CD4-positive, alpha-beta memory T cell (primary cell): ENCODE measurements at regions not wholly inside any gene's neighbourhood (a gene's known extent, or its start where the extent isn't known, plus 50 kb on each side); places are given as distances from the start of the nearest gene placed in this dataset.
"Not testable (repeated sequence)": the region's sequence is repeated elsewhere in the genome, so short reads cannot be mapped to it uniquely, and the experiment has no call there.

ENCODE experiments used
- CTCF ChIA-PET: fragments of 350-600 bp; sonication (Branson Sonifier 250); formaldehyde crosslinking; loops from one replicate; lab custom pipeline; 2021; ENCODE audit warnings: inconsistent platforms; ENCODE audit not compliant: partially characterized antibody; lab: Charles Lee
- POLR2A ChIA-PET: fragments of 350-600 bp; sonication (Branson Sonifier 250); formaldehyde crosslinking; loops from one replicate; lab custom pipeline; 2021; ENCODE audit not compliant: partially characterized antibody; lab: Charles Lee
- DNase-seq, 5 donors: peaks; one replicate each; pipeline versions ENCODE4 v3.0.0 to v3.0.0-alpha.2; 2020 to 2022; ENCODE audit warnings: mixed read lengths in 1 of 5
- H3K27ac ChIP-seq: one replicate; pipeline ENCODE4 v1.7.0; 2013; ENCODE audit warnings: low read depth, low read length
- H3K27me3 ChIP-seq: 2 replicates; pipeline ENCODE4 v1.7.0; 2013; ENCODE audit warnings: mild to moderate bottlenecking, low read length, moderate library complexity; ENCODE audit not compliant: insufficient read depth
- H3K36me3 ChIP-seq: 2 replicates; pipeline ENCODE4 v1.7.0; 2013; ENCODE audit warnings: mild to moderate bottlenecking, low read length, moderate library complexity; ENCODE audit not compliant: insufficient read depth
- H3K4me1 ChIP-seq: 2 replicates; pipeline ENCODE4 v1.7.0; 2013; ENCODE audit warnings: mild to moderate bottlenecking, low read length, moderate library complexity; ENCODE audit not compliant: insufficient read depth
- H3K4me3 ChIP-seq, 2 donors: one replicate each; pipeline ENCODE4 v1.7.0; 2013; ENCODE audit warnings: low read length in 2 of 2, mild to moderate bottlenecking in 1 of 2
- H3K9me3 ChIP-seq, 2 donors: one replicate each; pipeline ENCODE4 v1.7.0; 2013; ENCODE audit warnings: low read length in 2 of 2, control low read depth in 1 of 2; ENCODE audit not compliant: control insufficient read depth in 1 of 2
- H3K27ac Mint-ChIP-seq, 7 donors: one replicate each; pipeline ENCODE4 v1.8.0; 2020 to 2021; ENCODE audit warnings: mixed read lengths in 7 of 7, mild to moderate bottlenecking in 6 of 7, inconsistent platforms in 3 of 7, moderate library complexity in 3 of 7
- H3K27me3 Mint-ChIP-seq, 2 donors: one replicate each; pipeline ENCODE4 v1.8.0; 2020 to 2021; ENCODE audit warnings: mixed read lengths in 2 of 2
- H3K36me3 Mint-ChIP-seq, 2 donors: one replicate each; pipeline ENCODE4 v1.8.0; 2020 to 2021; ENCODE audit warnings: mixed read lengths in 2 of 2, inconsistent platforms in 1 of 2, mild to moderate bottlenecking in 1 of 2
- H3K4me1 Mint-ChIP-seq, 4 donors: one replicate each; pipeline ENCODE4 v1.8.0; 2020 to 2021; ENCODE audit warnings: mixed read lengths in 4 of 4, mild to moderate bottlenecking in 1 of 4
- H3K4me3 Mint-ChIP-seq, 8 donors: one replicate each; pipeline ENCODE4 v1.8.0; 2020 to 2021; ENCODE audit warnings: mixed read lengths in 8 of 8, mild to moderate bottlenecking in 7 of 8, moderate library complexity in 6 of 8, inconsistent platforms in 3 of 8
- H3K9me3 Mint-ChIP-seq, 8 donors: one replicate each; pipeline ENCODE4 v1.8.0; 2020 to 2021; ENCODE audit warnings: mixed read lengths in 8 of 8, mild to moderate bottlenecking in 5 of 8, inconsistent platforms in 3 of 8, moderate library complexity in 1 of 8
- intact Hi-C: fragments of 100-400 bp; cut with micrococcal nuclease; formaldehyde crosslinking; loops from one replicate; pipeline ENCODE4 v1.15.1; 2023

DNA sequence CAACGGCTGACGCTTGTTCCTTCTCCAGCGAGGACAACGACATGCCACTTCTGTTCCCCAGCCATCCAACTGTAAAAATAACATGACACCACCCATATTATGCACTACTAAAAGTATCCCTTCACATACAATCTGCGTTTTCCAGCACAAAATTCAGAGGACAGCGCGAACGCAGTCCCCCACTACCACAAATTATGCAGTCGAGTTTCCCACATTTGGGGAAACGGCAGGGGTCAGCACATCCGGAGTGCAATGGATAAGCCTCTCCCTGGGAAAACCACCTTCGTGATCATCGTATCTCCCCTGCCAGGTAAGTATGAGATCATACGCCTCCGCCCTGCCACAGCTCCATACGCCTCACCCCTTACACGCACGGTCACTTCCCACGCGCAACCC, 120.9 kb downstream of the PPIAL4G start:
- H3K4me1 Mint-ChIP-seq: peaks cover 16 to 49% (median 30%) of the 10 kb centered on the region in 4 donors
- Histone ChIP-seq H3K27ac (no peak overlapping the region), H3K9me3 (no peaks in the 10 kb centered on the region), H3K4me1 (peaks cover 21% of the 10 kb centered on the region), H3K27me3 (no peaks in the 10 kb centered on the region), H3K36me3 (no peaks in the 10 kb centered on the region), H3K4me3 (peak overlapping the region in 1 of 2 donors; percentile 51)
- H3K4me3 Mint-ChIP-seq: peak overlapping the region; percentile 87 to 97 (median 91)
- peak overlapping the region in 6 of 7 donors; percentile 36 to 78 (median 66) for H3K27ac Mint-ChIP-seq
- ChIA-PET CTCF (interaction anchor here (1.0 kb wide), 1 partner anchor 10 kb away, joined by 3 read pairs; no protein-coding TSS in a partner anchor), POLR2A (interaction anchor here (1.4 kb wide), 1 partner anchor 26 kb away, joined by 3 read pairs; no protein-coding TSS in a partner anchor)
- peaks cover under 1 to 7% of the 10 kb centered on the region in 2 donors for H3K27me3 Mint-ChIP-seq
- intact Hi-C loops: no loop called here
- H3K9me3 Mint-ChIP-seq: no peaks in the 10 kb centered on the region
- H3K36me3 Mint-ChIP-seq: no peaks in the 10 kb centered on the region
- no peak for DNase-seq

DNA sequence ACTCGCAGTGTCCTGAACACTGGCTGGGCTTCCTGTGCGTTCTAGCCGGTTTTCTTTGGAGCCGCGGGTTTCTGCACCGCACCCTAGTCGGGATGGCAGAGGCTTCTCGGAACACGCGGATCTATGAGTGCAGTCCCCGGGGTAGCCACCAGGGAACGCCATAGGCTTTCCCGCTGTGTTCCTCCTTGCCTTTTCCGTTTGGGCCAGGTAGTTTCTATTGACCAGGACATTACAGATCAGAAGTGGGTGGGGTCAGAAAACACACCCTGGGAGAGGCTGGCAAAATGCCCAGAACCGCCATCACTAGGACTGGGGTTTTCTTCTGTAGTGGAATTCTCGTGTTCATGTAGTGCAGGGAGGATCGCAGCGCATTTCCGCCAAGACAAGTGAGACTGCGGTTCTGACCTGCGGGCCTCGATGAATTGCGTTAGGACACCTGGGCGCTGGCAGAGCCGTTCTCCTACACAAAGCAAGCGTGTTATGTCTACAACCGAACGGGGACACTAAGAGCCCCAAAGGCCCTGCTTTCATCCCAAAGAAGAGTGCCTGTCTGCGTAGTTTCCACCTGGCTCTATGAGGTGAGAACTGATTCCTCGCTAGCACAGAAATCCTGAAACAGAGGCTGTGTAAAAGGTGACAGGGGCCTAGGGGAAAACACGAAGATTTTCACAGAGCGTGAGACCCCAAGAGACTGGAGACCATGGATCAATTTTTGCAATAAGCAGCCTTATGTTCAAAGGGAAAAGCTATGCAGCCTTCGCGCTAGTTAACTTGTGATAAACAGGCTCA, 121.5 kb downstream of the PPIAL4G start:
- H3K36me3 Mint-ChIP-seq, H3K9me3 ChIP-seq, H3K36me3 ChIP-seq, H3K27me3 Mint-ChIP-seq, H3K27ac ChIP-seq, H3K9me3 Mint-ChIP-seq, H3K27me3 ChIP-seq, intact Hi-C loops: not testable (repeated sequence)
- ChIA-PET POLR2A (interaction anchor here (1.4 kb wide), 1 partner anchor 27 kb away, joined by 3 read pairs; no protein-coding TSS in a partner anchor), CTCF (interaction anchor here (1.0 kb wide), 1 partner anchor 11 kb away, joined by 3 read pairs; no protein-coding TSS in a partner anchor)
- Mint-ChIP-seq H3K4me1 (peaks cover 16 to 48% (median 30%) of the 10 kb centered on the region in 4 donors), H3K27ac (peak overlapping the region; percentile 61 to 91 (median 79)), H3K4me3 (peak overlapping the region; percentile 87 to 97 (median 91))
- peak overlapping the region; percentile 5 to 51 for H3K4me3 ChIP-seq
- peaks cover 21% of the 10 kb centered on the region for H3K4me1 ChIP-seq
- DNase-seq: peak; percentile 42 to 72 (median 47)

DNA sequence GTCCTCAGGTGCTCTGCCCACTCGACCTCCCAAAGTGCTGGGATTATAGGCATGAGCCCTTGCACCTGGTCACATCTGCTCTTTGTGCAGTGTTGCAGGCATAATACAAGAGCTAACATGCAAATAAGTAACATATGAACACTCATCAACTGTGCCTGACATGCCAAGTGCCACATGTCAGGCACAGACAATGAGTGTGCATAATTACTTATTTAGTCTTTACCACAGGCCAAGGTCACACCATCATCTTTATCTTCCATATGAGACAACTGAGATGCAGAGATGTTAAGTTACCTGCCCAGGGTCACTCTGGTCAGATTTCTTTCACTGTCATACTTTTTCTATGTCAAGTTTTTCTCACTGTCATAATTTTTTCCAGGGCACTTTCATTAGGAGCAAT, 126.1 kb downstream of the PPIAL4G start:
- H3K9me3 Mint-ChIP-seq: no peaks in the 10 kb centered on the region
- no peak overlapping the region for H3K27ac Mint-ChIP-seq
- peaks cover 8 to 17% (median 10%) of the 10 kb centered on the region in 4 donors for H3K4me1 Mint-ChIP-seq
- no peaks in the 10 kb centered on the region for H3K36me3 Mint-ChIP-seq
- no peaks in the 10 kb centered on the region for H3K9me3 ChIP-seq
- H3K4me3 Mint-ChIP-seq: no peak overlapping the region
- H3K27me3 Mint-ChIP-seq: peaks cover 27 to 31% of the 10 kb centered on the region in 2 donors
- no peak overlapping the region for H3K4me3 ChIP-seq
- intact Hi-C loops: no loop called here
- DNase-seq: no peak
- H3K4me1 ChIP-seq: peaks cover 15% of the 10 kb centered on the region
- ChIA-PET CTCF (interaction anchor here (0.9 kb wide), 1 partner anchor 10 kb away, joined by 3 read pairs; no protein-coding TSS in a partner anchor), POLR2A (no interaction called here)
- no peaks in the 10 kb centered on the region for H3K36me3 ChIP-seq
- H3K27me3 ChIP-seq: peaks cover 10% of the 10 kb centered on the region
- no peak overlapping the region for H3K27ac ChIP-seq

DNA sequence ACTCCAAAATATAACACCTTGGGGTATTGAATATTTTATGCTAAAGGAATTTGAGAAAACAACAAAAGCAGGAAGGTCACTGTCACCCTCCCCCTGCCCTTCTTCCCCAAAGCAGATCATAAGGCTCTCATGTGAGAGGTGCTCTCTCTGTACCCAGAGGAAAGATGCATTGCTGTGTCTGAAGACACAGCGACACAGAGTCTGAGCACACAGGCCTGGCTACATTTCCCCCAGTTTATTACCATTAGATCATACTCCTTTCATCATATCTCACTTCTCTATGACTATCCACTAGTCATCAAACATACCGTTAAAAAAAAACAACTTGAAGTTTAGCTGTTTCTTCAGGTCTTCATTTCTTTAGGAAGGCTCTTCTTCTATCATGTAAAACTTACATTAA, 127.1 kb downstream of the PPIAL4G start:
- no peak overlapping the region for H3K4me3 ChIP-seq
- DNase-seq: no peak
- H3K27ac Mint-ChIP-seq: no peak overlapping the region
- H3K4me1 Mint-ChIP-seq: peaks cover under 1 to 7% (median 4%) of the 10 kb centered on the region in 4 donors
- CTCF ChIA-PET: interaction anchor here (0.9 to 1.3 kb wide), 2 partner anchors 9 to 22 kb away, joined by 3 read pairs; no protein-coding TSS in a partner anchor
- H3K27me3 Mint-ChIP-seq: peaks cover 37 to 41% of the 10 kb centered on the region in 2 donors
- intact Hi-C loops: no loop called here
- no peaks in the 10 kb centered on the region for H3K36me3 Mint-ChIP-seq
- H3K4me1 ChIP-seq: peaks cover 7% of the 10 kb centered on the region
- H3K9me3 ChIP-seq: no peaks in the 10 kb centered on the region
- POLR2A ChIA-PET: no interaction called here
- H3K36me3 ChIP-seq: no peaks in the 10 kb centered on the region
- no peak overlapping the region for H3K4me3 Mint-ChIP-seq
- H3K27me3 ChIP-seq: peaks cover 10% of the 10 kb centered on the region
- no peak overlapping the region for H3K27ac ChIP-seq
- H3K9me3 Mint-ChIP-seq: no peaks in the 10 kb centered on the region

DNA sequence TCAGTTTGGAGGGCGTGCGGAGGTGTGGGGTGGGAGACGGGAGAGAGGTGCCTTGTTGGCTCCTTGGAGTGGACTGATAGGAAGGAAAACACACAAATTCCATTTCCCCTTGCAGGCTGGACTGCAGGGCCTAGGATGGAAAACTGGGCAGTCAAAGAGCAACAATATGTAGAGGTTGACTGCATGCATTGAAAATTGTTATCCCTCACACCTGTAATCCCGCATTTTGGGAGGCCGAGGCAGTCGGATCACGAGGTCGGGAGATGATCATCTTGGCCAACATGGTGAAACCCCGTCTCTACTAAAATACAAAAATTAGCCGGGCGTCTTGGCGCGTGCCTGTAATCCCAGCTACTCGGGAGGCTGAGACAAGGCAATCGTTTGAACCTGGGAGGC, 128.2 kb downstream of the PPIAL4G start:
- no peaks in the 10 kb centered on the region for H3K36me3 Mint-ChIP-seq
- peaks cover 0 to under 1% (median 0%) of the 10 kb centered on the region in 8 donors for H3K9me3 Mint-ChIP-seq
- intact Hi-C loops: no loop called here
- peaks cover 10% of the 10 kb centered on the region for H3K27me3 ChIP-seq
- H3K9me3 ChIP-seq: no peaks in the 10 kb centered on the region
- H3K4me3 ChIP-seq: no peak overlapping the region
- ChIA-PET POLR2A (no interaction called here), CTCF (interaction anchor here (1.3 kb wide), 1 partner anchor 21 kb away, joined by 3 read pairs; no protein-coding TSS in a partner anchor)
- no peak overlapping the region for H3K27ac ChIP-seq
- peaks cover 7% of the 10 kb centered on the region for H3K4me1 ChIP-seq
- no peak for DNase-seq
- H3K4me3 Mint-ChIP-seq: no peak overlapping the region
- peak overlapping the region in 1 of 7 donors; percentile 40 for H3K27ac Mint-ChIP-seq
- peaks cover 0 to 7% (median 4%) of the 10 kb centered on the region in 4 donors for H3K4me1 Mint-ChIP-seq
- H3K36me3 ChIP-seq: no peaks in the 10 kb centered on the region
- peaks cover 42 to 46% of the 10 kb centered on the region in 2 donors for H3K27me3 Mint-ChIP-seq

DNA sequence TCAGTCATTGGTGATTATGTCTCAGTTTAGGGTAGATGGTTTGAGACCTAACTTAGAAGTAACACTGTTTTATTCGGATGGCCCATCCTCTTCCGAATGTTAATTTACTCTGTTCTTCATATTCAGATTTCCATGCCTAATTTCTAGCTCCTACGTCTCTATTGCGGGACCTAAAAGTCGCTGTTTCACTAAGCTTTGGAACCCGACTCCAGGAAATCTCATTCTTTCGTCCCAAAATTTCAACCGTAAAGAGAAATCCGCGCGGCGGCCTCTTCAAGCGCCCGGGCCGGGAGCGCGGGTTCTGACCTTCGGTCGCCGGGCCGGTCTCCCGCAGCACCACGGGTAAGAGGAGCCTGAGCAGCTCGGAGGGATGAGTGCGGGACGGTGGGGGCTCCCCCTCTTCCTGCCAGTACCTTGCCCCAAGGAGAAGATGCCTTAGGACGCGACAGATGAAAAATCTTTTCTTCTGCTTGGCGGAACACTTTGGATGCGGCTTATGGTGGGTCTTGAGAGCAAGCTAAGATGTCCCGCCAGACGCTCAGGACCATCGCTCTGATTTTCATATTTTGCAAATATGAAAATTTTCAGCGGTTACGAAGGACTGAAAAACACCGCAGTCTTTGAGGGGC, 128.7 kb downstream of the PPIAL4G start:
- H3K27me3 ChIP-seq: peaks cover 10% of the 10 kb centered on the region

More for the DNA sequence above, 128.7 kb downstream of the PPIAL4G start:
- H3K4me1 Mint-ChIP-seq: peaks cover 0 to 7% (median 4%) of the 10 kb centered on the region in 4 donors
- DNase-seq: no peak
- ChIA-PET POLR2A (no interaction called here), CTCF (interaction anchor here (0.6 kb wide), 1 partner anchor 163 kb away, joined by 3 read pairs; no protein-coding TSS in a partner anchor)
- H3K4me3 ChIP-seq: no peak overlapping the region
- peak overlapping the region in 1 of 7 donors; percentile 40 for H3K27ac Mint-ChIP-seq
- no peaks in the 10 kb centered on the region for H3K36me3 ChIP-seq
- no peak overlapping the region for H3K27ac ChIP-seq
- H3K27me3 Mint-ChIP-seq: peaks cover 45 to 48% of the 10 kb centered on the region in 2 donors
- intact Hi-C loops: no loop called here
- H3K36me3 Mint-ChIP-seq: no peaks in the 10 kb centered on the region
- H3K4me1 ChIP-seq: peaks cover 7% of the 10 kb centered on the region
- H3K9me3 ChIP-seq: no peaks in the 10 kb centered on the region
- peak overlapping the region in 1 of 8 donors; percentile 15 for H3K4me3 Mint-ChIP-seq
- peaks cover 0 to 2% (median 0%) of the 10 kb centered on the region in 8 donors for H3K9me3 Mint-ChIP-seq
